Fibroblast of lung (primary cell): ENCODE measurements at regions not wholly inside any gene's neighbourhood (a gene's known extent, or its start where the extent isn't known, plus 50 kb on each side); places are given as distances from the start of the nearest gene placed in this dataset.

Experiments used
- DNase-seq, 2 donors: peaks; one replicate each; pipeline versions ENCODE4 v3.0.0 to v3.0.0-alpha.2; 2010; ENCODE audit warnings: low read depth in 2 of 2
- H2AFZ ChIP-seq: 2 replicates; pipeline ENCODE4 v1.5.1; 2012; ENCODE audit warnings: low read length, control low read depth, inconsistent platforms
- H3K27ac ChIP-seq: 2 replicates; pipeline ENCODE4 v1.5.1; 2011; ENCODE audit warnings: low read length, control low read depth; ENCODE audit not compliant: insufficient read depth
- H3K27me3 ChIP-seq: 2 replicates; pipeline ENCODE4 v1.5.1; 2011; ENCODE audit warnings: mild to moderate bottlenecking, low read length; ENCODE audit not compliant: control insufficient read depth, insufficient read depth
- H3K36me3 ChIP-seq: 2 replicates; pipeline ENCODE4 v1.5.1; 2011; ENCODE audit warnings: low read length; ENCODE audit not compliant: control insufficient read depth, insufficient read depth
- H3K4me1 ChIP-seq: 2 replicates; pipeline ENCODE4 v1.5.1; 2011; ENCODE audit warnings: low read length; ENCODE audit not compliant: control insufficient read depth, insufficient read depth; ENCODE audit errors: extremely low read depth
- H3K4me2 ChIP-seq: 2 replicates; pipeline ENCODE4 v1.5.1; 2011; ENCODE audit warnings: low read length, control low read depth; ENCODE audit not compliant: insufficient read depth; ENCODE audit errors: extremely low read depth
- H3K4me3 ChIP-seq, 4 experiments: fragments of 200-600 bp in 1 of 4; sonication (generic) in 1 of 4; replicated peaks in 1 of 4; 2 replicates each; pipeline ENCODE4 v1.5.1; 2011 to 2016; ENCODE audit warnings: low read length in 4 of 4, low read depth in 3 of 4, mild to moderate bottlenecking in 3 of 4, control low read depth in 2 of 4, inconsistent platforms in 1 of 4, mixed read lengths in 1 of 4; ENCODE audit not compliant: insufficient read depth in 1 of 4; ENCODE audit errors: control extremely low read depth in 1 of 4
- H3K79me2 ChIP-seq: 2 replicates; pipeline ENCODE4 v1.5.1; 2012; ENCODE audit warnings: mild to moderate bottlenecking, low read length, inconsistent platforms; ENCODE audit not compliant: control insufficient read depth, insufficient read depth
- H3K9ac ChIP-seq: 2 replicates; pipeline ENCODE4 v1.5.1; 2011; ENCODE audit warnings: mild to moderate bottlenecking, low read length, control low read depth; ENCODE audit not compliant: insufficient read depth
- H3K9me3 ChIP-seq: 2 replicates; pipeline ENCODE4 v1.5.1; 2012; ENCODE audit warnings: low read depth, low read length; ENCODE audit not compliant: control insufficient read depth, insufficient read depth
- H4K20me1 ChIP-seq: 2 replicates; pipeline ENCODE4 v1.5.1; 2011; ENCODE audit warnings: low read length; ENCODE audit not compliant: control insufficient read depth, insufficient read depth; ENCODE audit errors: extremely low read depth
- CTCF ChIP-seq, 2 donors: IDR thresholded peaks in 1 of 2; conservative IDR thresholded peaks in 1 of 2; 1 replicate in 1 of 2; 2 replicates in 1 of 2; pipeline ENCODE4 v1.5.1; 2011 to 2012; ENCODE audit warnings: low read length in 2 of 2, control low read depth in 1 of 2, inconsistent platforms in 1 of 2, low read depth in 1 of 2, mild to moderate bottlenecking in 1 of 2
- EZH2 ChIP-seq: IDR thresholded peaks from 2 replicates; pipeline ENCODE4 v1.5.1; 2012; ENCODE audit warnings: low read length, control low read depth, mild to moderate bottlenecking; ENCODE audit errors: missing control alignments

DNA sequence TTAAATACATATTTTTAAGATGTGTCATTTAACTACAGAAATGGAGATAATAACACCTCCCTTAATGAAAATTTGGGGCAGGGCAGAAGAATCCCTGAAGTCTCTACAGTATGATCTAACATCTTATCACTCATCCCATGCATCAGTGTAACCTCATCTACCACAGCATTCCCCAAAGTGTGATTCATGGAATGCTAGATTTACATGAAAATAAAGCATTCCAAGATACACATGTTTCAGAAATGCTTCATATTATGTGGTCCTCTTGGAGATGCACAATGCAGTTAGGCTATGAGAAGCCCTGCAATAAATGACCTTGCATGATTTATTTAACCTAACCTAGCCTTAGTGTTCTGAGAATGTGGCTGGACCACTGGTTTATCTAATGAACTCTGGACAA is 166.9 kb upstream of the SYT6 start:
- Histone ChIP-seq H3K9ac (no peak overlapping the region), H3K4me3 (no peak overlapping the region), H3K4me1 (peaks cover 11% of the 10 kb centered on the region), H3K9me3 (no peaks in the 10 kb centered on the region), H3K36me3 (no peaks in the 10 kb centered on the region), H3K27ac (no peak overlapping the region), H4K20me1 (no peaks in the 10 kb centered on the region), H3K27me3 (no peaks in the 10 kb centered on the region), H3K79me2 (no peaks in the 10 kb centered on the region), H3K4me2 (peak overlapping the region; percentile 20), H2AFZ (no peak overlapping the region)
- no peak for TF ChIP-seq CTCF (conservative IDR thresholded peaks at IDR 0.05 in 1 of 2, IDR thresholded peaks at IDR 0.05 in 1 of 2; ENCODE audit: low read depth in 1 of 2, low read length in 2 of 2)
- no peak for TF ChIP-seq EZH2
- peak; percentile 66 to 97 for DNase-seq

DNA sequence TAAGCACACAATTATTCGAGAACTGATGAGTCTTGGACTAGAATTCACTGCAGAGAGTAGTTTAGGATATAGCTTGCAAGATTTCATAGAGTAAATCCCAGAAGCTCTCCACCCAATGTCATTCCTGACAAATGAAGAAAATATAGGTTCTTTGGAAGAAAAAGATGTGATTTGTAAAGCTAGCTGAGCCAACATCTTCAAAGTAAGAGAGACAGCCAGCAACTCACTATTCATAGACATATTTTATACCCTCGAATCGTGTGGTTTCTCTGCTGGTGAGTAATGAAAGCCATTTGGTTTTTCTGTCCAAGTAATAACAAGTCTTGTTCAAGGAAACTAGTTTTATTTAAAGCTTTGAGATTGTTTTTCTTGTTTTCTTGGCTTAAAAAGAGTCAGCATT is 165.7 kb upstream of the SYT6 start:
- Histone ChIP-seq H3K4me3 (no peak overlapping the region), H4K20me1 (no peaks in the 10 kb centered on the region), H3K79me2 (no peaks in the 10 kb centered on the region), H3K36me3 (no peaks in the 10 kb centered on the region), H2AFZ (no peak overlapping the region), H3K9me3 (no peaks in the 10 kb centered on the region), H3K27ac (peak overlapping the region; percentile 28), H3K4me2 (peak overlapping the region; percentile 66), H3K4me1 (peaks cover 12% of the 10 kb centered on the region), H3K9ac (no peak overlapping the region), H3K27me3 (no peaks in the 10 kb centered on the region)
- TF ChIP-seq EZH2 (no peak), CTCF (conservative IDR thresholded peaks at IDR 0.05 in 1 of 2, IDR thresholded peaks at IDR 0.05 in 1 of 2; ENCODE audit: low read depth in 1 of 2, low read length in 2 of 2) (no peak)
- peak; percentile 46 to 83 for DNase-seq

DNA sequence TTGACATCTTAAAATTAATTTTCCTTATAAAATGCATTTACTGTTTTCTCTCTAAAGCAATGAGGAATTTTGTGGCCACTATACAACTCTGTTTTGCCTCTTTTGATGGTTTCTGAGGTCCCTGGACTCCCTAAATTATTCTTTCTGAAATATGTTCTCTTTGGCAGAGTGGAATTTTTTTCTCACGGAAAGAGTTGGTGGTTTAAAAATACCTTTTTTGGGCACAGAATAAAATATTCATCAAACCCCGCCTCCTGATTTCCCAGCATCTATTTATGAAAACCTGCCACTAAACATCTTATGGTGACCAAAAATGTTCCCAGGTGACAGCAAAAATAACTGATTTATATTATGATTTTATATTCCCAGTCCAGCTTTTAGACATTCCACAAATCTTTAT is 165.3 kb upstream of the SYT6 start:
- H3K79me2 ChIP-seq = no peaks in the 10 kb centered on the region
- DNase-seq = peak in 1 of 2 donors; percentile 30
- H3K9ac ChIP-seq = no peak overlapping the region
- H3K4me2 ChIP-seq = peak overlapping the region; percentile 66
- no peak overlapping the region for H3K4me3 ChIP-seq
- no peaks in the 10 kb centered on the region for H3K9me3 ChIP-seq
- no peak for TF ChIP-seq EZH2
- no peak for TF ChIP-seq CTCF (conservative IDR thresholded peaks at IDR 0.05 in 1 of 2, IDR thresholded peaks at IDR 0.05 in 1 of 2; ENCODE audit: low read depth in 1 of 2, low read length in 2 of 2)
- H3K4me1 ChIP-seq = peaks cover 14% of the 10 kb centered on the region
- no peak overlapping the region for H3K27ac ChIP-seq
- H2AFZ ChIP-seq = no peak overlapping the region
- H3K27me3 ChIP-seq = no peaks in the 10 kb centered on the region
- H3K36me3 ChIP-seq = no peaks in the 10 kb centered on the region
- no peaks in the 10 kb centered on the region for H4K20me1 ChIP-seq
